ENCODE measurements at regions not wholly inside any gene's neighbourhood (a gene's known extent, or its start where the extent isn't known, plus 50 kb on each side); places are given as distances from the start of the nearest gene placed in this dataset.

DNA sequence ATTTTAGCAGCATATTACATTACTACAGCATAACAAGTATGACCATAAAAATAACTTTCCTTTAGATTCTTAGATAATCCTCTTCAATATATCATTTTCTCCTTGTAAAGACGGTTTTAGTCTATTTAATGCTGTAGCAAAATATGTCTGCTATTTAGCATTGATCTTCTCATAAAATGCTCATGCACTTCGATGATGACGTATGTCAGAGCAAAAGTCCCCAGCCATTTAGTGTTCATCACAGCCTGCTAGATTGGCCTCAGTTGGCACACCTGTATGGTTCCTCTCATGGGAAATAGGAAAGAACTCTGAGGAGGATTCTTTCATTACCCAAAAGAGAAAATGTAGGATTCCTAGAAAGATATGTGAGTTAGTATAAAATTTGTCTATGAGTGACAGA, 232.2 kb downstream of the MAP2K6 start:
- TF ChIP-seq, protein P1, sequence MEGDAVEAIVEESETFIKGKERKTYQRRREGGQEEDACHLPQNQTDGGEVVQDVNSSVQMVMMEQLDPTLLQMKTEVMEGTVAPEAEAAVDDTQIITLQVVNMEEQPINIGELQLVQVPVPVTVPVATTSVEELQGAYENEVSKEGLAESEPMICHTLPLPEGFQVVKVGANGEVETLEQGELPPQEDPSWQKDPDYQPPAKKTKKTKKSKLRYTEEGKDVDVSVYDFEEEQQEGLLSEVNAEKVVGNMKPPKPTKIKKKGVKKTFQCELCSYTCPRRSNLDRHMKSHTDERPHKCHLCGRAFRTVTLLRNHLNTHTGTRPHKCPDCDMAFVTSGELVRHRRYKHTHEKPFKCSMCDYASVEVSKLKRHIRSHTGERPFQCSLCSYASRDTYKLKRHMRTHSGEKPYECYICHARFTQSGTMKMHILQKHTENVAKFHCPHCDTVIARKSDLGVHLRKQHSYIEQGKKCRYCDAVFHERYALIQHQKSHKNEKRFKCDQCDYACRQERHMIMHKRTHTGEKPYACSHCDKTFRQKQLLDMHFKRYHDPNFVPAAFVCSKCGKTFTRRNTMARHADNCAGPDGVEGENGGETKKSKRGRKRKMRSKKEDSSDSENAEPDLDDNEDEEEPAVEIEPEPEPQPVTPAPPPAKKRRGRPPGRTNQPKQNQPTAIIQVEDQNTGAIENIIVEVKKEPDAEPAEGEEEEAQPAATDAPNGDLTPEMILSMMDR (IDR thresholded peaks at IDR 0.05; ENCODE audit: insufficient read depth, low read length, poor library complexity, severe bottlenecking): no peak
- TF ChIP-seq EZH2phosphoT487 (conservative IDR thresholded peaks at IDR 0.05; ENCODE audit: low read length): no peak

Data from SU-DHL-6 (cell line).